Mesenchymal stem cell (in vitro differentiated cells and primary cell): ENCODE measurements at regions not wholly inside any gene's neighbourhood (a gene's known extent, or its start where the extent isn't known, plus 50 kb on each side); places are given as distances from the start of the nearest gene placed in this dataset.
"Not testable (repeated sequence)": the region's sequence is repeated elsewhere in the genome, so short reads cannot be mapped to it uniquely, and the experiment has no call there.

Experiments used
- DNase-seq: peaks from one replicate; pipeline ENCODE4 v3.0.0-alpha.2; 2013
- H2AFZ ChIP-seq: one replicate; pipeline ENCODE4 v1.6.1; 2013; ENCODE audit warnings: low read depth, mild to moderate bottlenecking, control low read depth, inconsistent platforms, low read length, moderate library complexity
- H2AK5ac ChIP-seq: 2 replicates; pipeline ENCODE4 v1.6.1; 2013; ENCODE audit warnings: low read length, moderate library complexity, mild to moderate bottlenecking, inconsistent platforms; ENCODE audit not compliant: severe bottlenecking
- H2BK120ac ChIP-seq: one replicate; pipeline ENCODE4 v1.6.1; 2013; ENCODE audit warnings: low read depth, mild to moderate bottlenecking, inconsistent platforms, low read length, moderate library complexity
- H2BK12ac ChIP-seq, 2 experiments: one replicate each; pipeline ENCODE4 v1.6.1; 2013; ENCODE audit warnings: inconsistent platforms in 2 of 2, low read length in 2 of 2, mild to moderate bottlenecking in 2 of 2, moderate library complexity in 2 of 2, control low read depth in 1 of 2
- H2BK15ac ChIP-seq: one replicate; pipeline ENCODE4 v1.6.1; 2013; ENCODE audit warnings: mild to moderate bottlenecking, low read depth, inconsistent platforms; ENCODE audit not compliant: poor library complexity, severe bottlenecking
- H2BK5ac ChIP-seq: 2 replicates; pipeline ENCODE4 v1.6.1; 2013; ENCODE audit warnings: low read depth, mild to moderate bottlenecking, low read length, control low read depth, inconsistent platforms; ENCODE audit not compliant: poor library complexity, severe bottlenecking
- H3K14ac ChIP-seq, 2 experiments: one replicate each; pipeline ENCODE4 v1.6.1; 2013; ENCODE audit warnings: inconsistent platforms in 2 of 2, low read length in 2 of 2, control low read depth in 1 of 2, mild to moderate bottlenecking in 1 of 2, moderate library complexity in 1 of 2
- H3K18ac ChIP-seq, 2 experiments: one replicate each; pipeline ENCODE4 v1.6.1; 2013; ENCODE audit warnings: inconsistent platforms in 2 of 2, low read length in 2 of 2, control low read depth in 1 of 2, low read depth in 1 of 2, mild to moderate bottlenecking in 1 of 2
- H3K23ac ChIP-seq, 2 experiments: one replicate each; pipeline ENCODE4 v1.6.1; 2013; ENCODE audit warnings: inconsistent platforms in 2 of 2, low read length in 2 of 2, mild to moderate bottlenecking in 2 of 2, moderate library complexity in 2 of 2, control low read depth in 1 of 2
- H3K27ac ChIP-seq: 2 replicates; pipeline ENCODE4 v1.5.1; 2013; ENCODE audit warnings: mild to moderate bottlenecking, moderate library complexity, low read length, control low read depth, inconsistent platforms; ENCODE audit not compliant: poor library complexity, severe bottlenecking
- H3K27me3 ChIP-seq, 2 experiments: 2 replicates each; pipeline versions ENCODE4 v1.6.1 to v1.7.0; 2013; ENCODE audit warnings: low read length in 2 of 2, mild to moderate bottlenecking in 2 of 2, moderate library complexity in 2 of 2, control low read depth in 1 of 2, inconsistent platforms in 1 of 2; ENCODE audit not compliant: control insufficient read depth in 1 of 2, insufficient read depth in 1 of 2
- H3K36me3 ChIP-seq, 2 experiments: 2 replicates each; pipeline versions ENCODE4 v1.6.1 to v1.7.0; 2013; ENCODE audit warnings: low read length in 2 of 2, control low read depth in 1 of 2, inconsistent platforms in 1 of 2, low read depth in 1 of 2, mild to moderate bottlenecking in 1 of 2; ENCODE audit not compliant: insufficient read depth in 2 of 2, control insufficient read depth in 1 of 2
- H3K4ac ChIP-seq, 2 experiments: one replicate each; pipeline ENCODE4 v1.6.1; 2013; ENCODE audit warnings: inconsistent platforms in 2 of 2, low read length in 2 of 2, mild to moderate bottlenecking in 2 of 2, moderate library complexity in 2 of 2, control low read depth in 1 of 2, low read depth in 1 of 2
- H3K4me1 ChIP-seq: 2 replicates; pipeline ENCODE4 v1.6.1; 2013; ENCODE audit warnings: low read depth, low read length, control low read depth; ENCODE audit not compliant: control insufficient read depth, insufficient read depth
- H3K4me2 ChIP-seq: 2 replicates; pipeline ENCODE4 v1.6.1; 2013; ENCODE audit warnings: low read length, mild to moderate bottlenecking, inconsistent platforms; ENCODE audit not compliant: poor library complexity, severe bottlenecking
- H3K4me3 ChIP-seq, 2 experiments: 2 replicates each; pipeline versions ENCODE4 v1.5.1 to v1.7.0; 2013; ENCODE audit warnings: low read length in 2 of 2, mild to moderate bottlenecking in 2 of 2, control low read depth in 1 of 2, low read depth in 1 of 2; ENCODE audit not compliant: insufficient read depth in 1 of 2
- H3K79me1 ChIP-seq: replicated peaks from 2 replicates; pipeline ENCODE4 v1.6.1; 2013; ENCODE audit warnings: mild to moderate bottlenecking, control low read depth, low read length, inconsistent platforms; ENCODE audit not compliant: poor library complexity, severe bottlenecking
- H3K9ac ChIP-seq: 2 replicates; pipeline ENCODE4 v1.7.0; 2013; ENCODE audit warnings: mild to moderate bottlenecking, low read length, moderate library complexity
- H3K9me3 ChIP-seq: 2 replicates; pipeline ENCODE4 v1.7.0; 2013; ENCODE audit warnings: mild to moderate bottlenecking, low read length; ENCODE audit not compliant: control insufficient read depth
- H4K8ac ChIP-seq: one replicate; pipeline ENCODE4 v1.6.1; 2013; ENCODE audit warnings: inconsistent platforms, mild to moderate bottlenecking, low read length, moderate library complexity
- H4K91ac ChIP-seq: one replicate; pipeline ENCODE4 v1.6.1; 2013; ENCODE audit warnings: mild to moderate bottlenecking, low read length, inconsistent platforms
- WGBS: methylation state at CpG from one replicate; pipeline ENCODE4 v1.1.7; 2013; ENCODE audit warnings: mixed read lengths; 5-methylcytosine and 5-hydroxymethylcytosine counted together

GRCh38 chr5:1653698-1654651 is 130.2 kb upstream of the LPCAT1 start:
- H3K27me3 ChIP-seq: peaks cover 54 to 84% of the 10 kb centered on the region in 2 experiments
- H3K4me3 ChIP-seq, H3K79me1 ChIP-seq, H2AK5ac ChIP-seq, H3K36me3 ChIP-seq, H3K4me2 ChIP-seq, H4K8ac ChIP-seq, H3K27ac ChIP-seq, H3K18ac ChIP-seq, DNase-seq, H3K23ac ChIP-seq, H2BK120ac ChIP-seq, H2BK5ac ChIP-seq, H3K9ac ChIP-seq, H3K4me1 ChIP-seq, H2BK15ac ChIP-seq, H4K91ac ChIP-seq, H2BK12ac ChIP-seq, H3K9me3 ChIP-seq, H2AFZ ChIP-seq, H3K4ac ChIP-seq, H3K14ac ChIP-seq: not testable (repeated sequence)
- WGBS: 11% methylated on average over 34 of the region's 60 CpGs

- Histone ChIP-seq H3K4me3 (no peak overlapping the region), H3K4me1 (peaks cover 2% of the 10 kb centered on the region), H2AK5ac (no peak overlapping the region), H4K91ac (no peak overlapping the region), H3K9me3 (no peaks in the 10 kb centered on the region), H2BK120ac (no peak overlapping the region), H3K36me3 (no peaks in the 10 kb centered on the region), H3K18ac (no peak overlapping the region), H2AFZ (no peak overlapping the region), H3K14ac (no peak overlapping the region), H2BK5ac (no peak overlapping the region), H3K4me2 (no peak overlapping the region), H3K27me3 (peaks cover 51 to 75% of the 10 kb centered on the region in 2 experiments), H3K4ac (no peak overlapping the region), H3K27ac (no peak overlapping the region), H4K8ac (no peak overlapping the region), H3K9ac (no peak overlapping the region), H2BK12ac (no peak overlapping the region), H3K23ac (no peak overlapping the region), H2BK15ac (no peak overlapping the region), H3K79me1 (no peaks in the 10 kb centered on the region)
- WGBS: 57% methylated on average over 27 of the region's 35 CpGs
- DNase-seq: no peak
Measured at GRCh38 chr5:1652873-1653697, 129.3 kb upstream of the LPCAT1 start.

- Histone ChIP-seq H3K4me2 (no peak overlapping the region), H3K4ac (no peak overlapping the region), H2AK5ac (no peak overlapping the region), H2BK12ac (no peak overlapping the region), H4K91ac (no peak overlapping the region), H3K79me1 (no peaks in the 10 kb centered on the region), H3K9me3 (no peaks in the 10 kb centered on the region), H4K8ac (no peak overlapping the region), H3K4me1 (peaks cover 2% of the 10 kb centered on the region), H3K9ac (no peak overlapping the region), H3K18ac (no peak overlapping the region), H3K4me3 (no peak overlapping the region), H3K27ac (no peak overlapping the region), H3K27me3 (peaks cover 45 to 73% of the 10 kb centered on the region in 2 experiments), H3K36me3 (no peaks in the 10 kb centered on the region), H3K14ac (no peak overlapping the region), H2BK120ac (no peak overlapping the region), H3K23ac (no peak overlapping the region), H2BK15ac (no peak overlapping the region), H2BK5ac (no peak overlapping the region), H2AFZ (no peak overlapping the region)
- 54% methylated on average over 13 of the region's 13 CpGs for WGBS
- DNase-seq: no peak
Measured at GRCh38 chr5:1651971-1652872, 128.5 kb upstream of the LPCAT1 start.
